HL-60 (cell line): ENCODE measurements at regions not wholly inside any gene's neighbourhood (a gene's known extent, or its start where the extent isn't known, plus 50 kb on each side); places are given as distances from the start of the nearest gene placed in this dataset.

Experiments
- CTCF ChIP-seq: IDR thresholded peaks from one replicate; pipeline ENCODE4 v1.5.1; 2011; ENCODE audit warnings: low read length, control low read depth, inconsistent platforms; ENCODE audit not compliant: insufficient read depth
- GABPA ChIP-seq: IDR thresholded peaks from 2 replicates; pipeline ENCODE4 v1.6.1; 2012; ENCODE audit warnings: low read depth
- POLR2AphosphoS5 ChIP-seq: IDR thresholded peaks from 2 replicates; pipeline ENCODE4 v1.6.1; 2012; ENCODE audit warnings: low read depth
- TF ChIP-seq, protein P1 (sequence below): IDR thresholded peaks from 2 replicates; pipeline ENCODE4 v1.6.1; 2012; ENCODE audit warnings: low read depth; ENCODE audit not compliant: insufficient replicate concordance

- TF ChIP-seq CTCF (no peak), POLR2AphosphoS5 (no peak), GABPA (no peak)
- TF ChIP-seq, protein P1, sequence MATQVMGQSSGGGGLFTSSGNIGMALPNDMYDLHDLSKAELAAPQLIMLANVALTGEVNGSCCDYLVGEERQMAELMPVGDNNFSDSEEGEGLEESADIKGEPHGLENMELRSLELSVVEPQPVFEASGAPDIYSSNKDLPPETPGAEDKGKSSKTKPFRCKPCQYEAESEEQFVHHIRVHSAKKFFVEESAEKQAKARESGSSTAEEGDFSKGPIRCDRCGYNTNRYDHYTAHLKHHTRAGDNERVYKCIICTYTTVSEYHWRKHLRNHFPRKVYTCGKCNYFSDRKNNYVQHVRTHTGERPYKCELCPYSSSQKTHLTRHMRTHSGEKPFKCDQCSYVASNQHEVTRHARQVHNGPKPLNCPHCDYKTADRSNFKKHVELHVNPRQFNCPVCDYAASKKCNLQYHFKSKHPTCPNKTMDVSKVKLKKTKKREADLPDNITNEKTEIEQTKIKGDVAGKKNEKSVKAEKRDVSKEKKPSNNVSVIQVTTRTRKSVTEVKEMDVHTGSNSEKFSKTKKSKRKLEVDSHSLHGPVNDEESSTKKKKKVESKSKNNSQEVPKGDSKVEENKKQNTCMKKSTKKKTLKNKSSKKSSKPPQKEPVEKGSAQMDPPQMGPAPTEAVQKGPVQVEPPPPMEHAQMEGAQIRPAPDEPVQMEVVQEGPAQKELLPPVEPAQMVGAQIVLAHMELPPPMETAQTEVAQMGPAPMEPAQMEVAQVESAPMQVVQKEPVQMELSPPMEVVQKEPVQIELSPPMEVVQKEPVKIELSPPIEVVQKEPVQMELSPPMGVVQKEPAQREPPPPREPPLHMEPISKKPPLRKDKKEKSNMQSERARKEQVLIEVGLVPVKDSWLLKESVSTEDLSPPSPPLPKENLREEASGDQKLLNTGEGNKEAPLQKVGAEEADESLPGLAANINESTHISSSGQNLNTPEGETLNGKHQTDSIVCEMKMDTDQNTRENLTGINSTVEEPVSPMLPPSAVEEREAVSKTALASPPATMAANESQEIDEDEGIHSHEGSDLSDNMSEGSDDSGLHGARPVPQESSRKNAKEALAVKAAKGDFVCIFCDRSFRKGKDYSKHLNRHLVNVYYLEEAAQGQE: no peak
Observed at GRCh38 chr13:73440296-73440895, 381.6 kb downstream of the KLF5 start.
